Amniotic epithelial cell (primary cell): ENCODE measurements at regions not wholly inside any gene's neighbourhood (a gene's known extent, or its start where the extent isn't known, plus 50 kb on each side); places are given as distances from the start of the nearest gene placed in this dataset.
A peak's percentile ranks its signal among the peaks of the same experiment; 100 is the strongest.

Source experiments
- DNase-seq: peaks from one replicate; pipeline ENCODE4 v3.0.0-alpha.2; 2010; ENCODE audit warnings: low read depth

- no peak for DNase-seq
Observed at GRCh38 chr5:171650597-171650996, 135.0 kb upstream of the SMIM23 start.

- DNase-seq, result no peak
Observed at GRCh38 chr5:171651102-171651501, 134.5 kb upstream of the SMIM23 start.

- peak; percentile 5 for DNase-seq
Observed at GRCh38 chr5:171654881-171655280, 130.7 kb upstream of the SMIM23 start.

GRCh38 chr5:171657473-171657872, 128.1 kb upstream of the SMIM23 start:
- no peak for DNase-seq

- DNase-seq, result no peak
Observed at GRCh38 chr5:171659896-171660295, 125.7 kb upstream of the SMIM23 start.

- DNase-seq, result no peak
Observed at GRCh38 chr5:171660434-171660833, 125.2 kb upstream of the SMIM23 start.

GRCh38 chr5:171661143-171661542, 124.5 kb upstream of the SMIM23 start:
- DNase-seq, result no peak

GRCh38 chr5:171663311-171664085, 122.1 kb upstream of the SMIM23 start:
- DNase-seq, result no peak

GRCh38 chr5:171664489-171664888, 121.1 kb upstream of the SMIM23 start:
- no peak for DNase-seq

- DNase-seq, result no peak
Observed at GRCh38 chr5:171666815-171667214, 118.8 kb upstream of the SMIM23 start.

- peak; percentile 75 for DNase-seq
Observed at GRCh38 chr5:171667341-171668096, 118.1 kb upstream of the SMIM23 start.

- no peak for DNase-seq
Observed at GRCh38 chr5:171668097-171668412, 117.6 kb upstream of the SMIM23 start.

- no peak for DNase-seq
Observed at GRCh38 chr5:171669571-171669970, 116.0 kb upstream of the SMIM23 start.

GRCh38 chr5:171672556-171672955, 113.1 kb upstream of the SMIM23 start:
- DNase-seq, result no peak

- DNase-seq, result no peak
Observed at GRCh38 chr5:171673328-171673727, 112.3 kb upstream of the SMIM23 start.

- DNase-seq, result no peak
Observed at GRCh38 chr5:171673840-171674239, 111.8 kb upstream of the SMIM23 start.

- DNase-seq, result no peak
Observed at GRCh38 chr5:171675511-171675910, 110.1 kb upstream of the SMIM23 start.

- no peak for DNase-seq
Observed at GRCh38 chr5:171676286-171676944, 109.2 kb upstream of the SMIM23 start.

GRCh38 chr5:171678646-171679045, 107.0 kb upstream of the SMIM23 start:
- no peak for DNase-seq

GRCh38 chr5:171680485-171680884, 105.1 kb upstream of the SMIM23 start:
- no peak for DNase-seq

GRCh38 chr5:171681061-171681460, 104.6 kb upstream of the SMIM23 start:
- no peak for DNase-seq

- DNase-seq, result peak; percentile 2
Observed at GRCh38 chr5:171681677-171682076, 103.9 kb upstream of the SMIM23 start.

- no peak for DNase-seq
Observed at GRCh38 chr5:171682801-171683200, 102.8 kb upstream of the SMIM23 start.
